ENCODE measurements at regions not wholly inside any gene's neighbourhood (a gene's known extent, or its start where the extent isn't known, plus 50 kb on each side); places are given as distances from the start of the nearest gene placed in this dataset.

DNA sequence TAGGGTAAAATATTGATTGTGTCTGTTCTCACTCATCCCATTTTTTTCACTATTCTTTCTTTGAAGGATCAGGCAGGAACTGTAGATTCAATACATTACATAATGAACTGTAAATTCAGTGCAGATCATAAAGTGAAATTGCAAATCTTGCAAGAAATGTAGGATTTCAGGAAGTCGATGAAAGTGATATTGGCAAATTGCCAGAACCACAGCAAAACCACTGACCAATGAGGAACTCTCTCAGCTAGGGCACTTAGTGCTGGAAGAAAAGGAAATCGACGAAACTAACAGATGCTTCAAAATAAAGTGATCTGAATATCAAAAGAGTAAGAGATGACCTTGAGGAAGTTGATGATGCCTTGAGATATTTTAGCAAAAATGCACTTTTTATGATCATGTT, 157.6 kb downstream of the AACS start:
- Histone ChIP-seq H3K4me1 (ENCODE audit: control insufficient read depth in 2 of 3, insufficient read depth in 2 of 3, low read depth in 1 of 3, low read length in 3 of 3) (no peaks in the 10 kb centered on the region), H3K27me3 (ENCODE audit: control insufficient read depth, insufficient read depth, low read length) (no peaks in the 10 kb centered on the region), H3K36me3 (ENCODE audit: control insufficient read depth in 2 of 3, insufficient read depth in 3 of 3, low read length in 3 of 3) (no peaks in the 10 kb centered on the region), H3K9me3 (ENCODE audit: control insufficient read depth in 2 of 3, insufficient read depth in 1 of 3, low read length in 3 of 3) (no peaks in the 10 kb centered on the region), H3K27ac (ENCODE audit: low read depth in 2 of 2, low read length in 2 of 2) (no peak overlapping the region), H3K9ac (ENCODE audit: low read length in 3 of 3) (no peak overlapping the region), H3K4me3 (ENCODE audit: low read length in 3 of 3) (no peak overlapping the region)
- intact Hi-C loops (cut with DNase I), result no loop called here
- FAIRE-seq (no peak), DNase-seq (no peak)
- TF ChIP-seq, protein P1, sequence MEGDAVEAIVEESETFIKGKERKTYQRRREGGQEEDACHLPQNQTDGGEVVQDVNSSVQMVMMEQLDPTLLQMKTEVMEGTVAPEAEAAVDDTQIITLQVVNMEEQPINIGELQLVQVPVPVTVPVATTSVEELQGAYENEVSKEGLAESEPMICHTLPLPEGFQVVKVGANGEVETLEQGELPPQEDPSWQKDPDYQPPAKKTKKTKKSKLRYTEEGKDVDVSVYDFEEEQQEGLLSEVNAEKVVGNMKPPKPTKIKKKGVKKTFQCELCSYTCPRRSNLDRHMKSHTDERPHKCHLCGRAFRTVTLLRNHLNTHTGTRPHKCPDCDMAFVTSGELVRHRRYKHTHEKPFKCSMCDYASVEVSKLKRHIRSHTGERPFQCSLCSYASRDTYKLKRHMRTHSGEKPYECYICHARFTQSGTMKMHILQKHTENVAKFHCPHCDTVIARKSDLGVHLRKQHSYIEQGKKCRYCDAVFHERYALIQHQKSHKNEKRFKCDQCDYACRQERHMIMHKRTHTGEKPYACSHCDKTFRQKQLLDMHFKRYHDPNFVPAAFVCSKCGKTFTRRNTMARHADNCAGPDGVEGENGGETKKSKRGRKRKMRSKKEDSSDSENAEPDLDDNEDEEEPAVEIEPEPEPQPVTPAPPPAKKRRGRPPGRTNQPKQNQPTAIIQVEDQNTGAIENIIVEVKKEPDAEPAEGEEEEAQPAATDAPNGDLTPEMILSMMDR (IDR thresholded peaks at IDR 0.05; ENCODE audit: borderline replicate concordance, extremely low read depth, insufficient read depth), result no peak

DNA sequence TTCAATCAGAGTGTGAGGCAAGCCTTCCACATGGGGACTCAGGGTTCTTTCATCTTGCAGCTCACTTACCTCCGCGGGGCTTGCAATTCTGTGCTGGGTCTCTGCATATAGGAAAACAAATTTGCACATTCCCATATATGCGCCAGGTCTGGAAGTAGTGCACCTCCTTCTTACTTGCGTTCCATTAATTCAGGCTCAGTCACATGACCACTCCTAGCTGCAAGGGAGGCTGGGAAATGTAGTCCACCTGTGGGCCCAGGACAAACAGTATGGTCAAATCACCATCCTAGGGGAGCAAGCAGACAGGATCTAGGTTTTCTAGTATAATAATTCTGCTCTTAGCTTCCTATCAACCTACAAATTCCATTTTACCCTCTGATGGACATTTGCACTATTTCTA, 160.4 kb downstream of the AACS start:
- no peaks in the 10 kb centered on the region for H3K9me3 ChIP-seq (ENCODE audit: control insufficient read depth in 2 of 3, insufficient read depth in 1 of 3, low read length in 3 of 3)
- no peak overlapping the region for H3K27ac ChIP-seq (ENCODE audit: low read depth in 2 of 2, low read length in 2 of 2)
- H3K36me3 ChIP-seq (ENCODE audit: control insufficient read depth in 2 of 3, insufficient read depth in 3 of 3, low read length in 3 of 3), result no peaks in the 10 kb centered on the region
- H3K9ac ChIP-seq (ENCODE audit: low read length in 3 of 3), result no peak overlapping the region
- no peaks in the 10 kb centered on the region for H3K4me1 ChIP-seq (ENCODE audit: control insufficient read depth in 2 of 3, insufficient read depth in 2 of 3, low read depth in 1 of 3, low read length in 3 of 3)
- TF ChIP-seq, protein P1 (IDR thresholded peaks at IDR 0.05; ENCODE audit: borderline replicate concordance, extremely low read depth, insufficient read depth), result no peak
- H3K27me3 ChIP-seq (ENCODE audit: control insufficient read depth, insufficient read depth, low read length), result no peaks in the 10 kb centered on the region
- FAIRE-seq (no peak), DNase-seq (no peak)
- H3K4me3 ChIP-seq (ENCODE audit: low read length in 3 of 3), result no peak overlapping the region
- intact Hi-C loops (cut with DNase I), result no loop called here

DNA sequence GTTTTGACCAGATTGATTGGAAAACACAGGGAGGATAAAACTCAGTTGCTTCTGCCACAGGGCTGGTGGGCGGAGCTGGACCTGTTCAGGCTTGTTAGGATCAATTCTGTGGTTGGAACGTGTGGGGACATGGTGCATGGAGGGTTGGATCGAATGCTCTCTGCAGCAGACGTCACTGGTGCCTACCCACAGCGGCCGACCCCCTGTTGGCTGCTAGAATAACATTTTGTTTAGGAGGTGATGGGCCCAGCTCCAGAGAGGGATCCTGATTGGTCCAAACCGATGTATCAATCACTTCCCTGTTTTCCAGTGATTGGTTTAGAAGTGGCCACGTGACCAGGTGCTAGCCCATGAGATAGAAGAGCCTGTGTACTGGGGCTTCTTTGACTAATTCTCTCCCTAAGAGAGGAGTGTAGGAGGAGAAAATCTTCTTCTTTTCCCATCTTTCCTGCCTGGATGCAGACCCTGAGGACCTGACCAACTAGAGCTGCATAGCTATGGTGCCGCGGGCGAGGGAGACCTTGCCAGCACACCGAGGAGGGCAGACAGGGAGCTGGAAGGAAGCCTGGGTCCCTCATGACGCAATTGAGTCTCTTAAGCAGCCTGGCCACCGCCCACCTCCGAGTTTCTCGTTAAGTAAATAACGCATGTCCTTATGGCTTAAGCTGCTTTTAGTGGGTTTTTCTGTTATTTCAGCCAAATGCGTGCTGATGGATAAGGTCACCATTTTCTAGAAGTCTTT, 163.5 kb downstream of the AACS start:
- H3K9me3 ChIP-seq (ENCODE audit: control insufficient read depth in 2 of 3, insufficient read depth in 1 of 3, low read length in 3 of 3), result no peaks in the 10 kb centered on the region
- FAIRE-seq, result no peak
- no peak overlapping the region for H3K9ac ChIP-seq (ENCODE audit: low read length in 3 of 3)
- no peak overlapping the region for H3K27ac ChIP-seq (ENCODE audit: low read depth in 2 of 2, low read length in 2 of 2)
- TF ChIP-seq, protein P1 (IDR thresholded peaks at IDR 0.05; ENCODE audit: borderline replicate concordance, extremely low read depth, insufficient read depth), result no peak
- no peaks in the 10 kb centered on the region for H3K36me3 ChIP-seq (ENCODE audit: control insufficient read depth in 2 of 3, insufficient read depth in 3 of 3, low read length in 3 of 3)
- H3K4me1 ChIP-seq (ENCODE audit: control insufficient read depth in 2 of 3, insufficient read depth in 2 of 3, low read depth in 1 of 3, low read length in 3 of 3), result no peaks in the 10 kb centered on the region
- no peak for DNase-seq
- intact Hi-C loops (cut with DNase I), result no loop called here
- H3K27me3 ChIP-seq (ENCODE audit: control insufficient read depth, insufficient read depth, low read length), result no peaks in the 10 kb centered on the region
- H3K4me3 ChIP-seq (ENCODE audit: low read length in 3 of 3), result no peak overlapping the region
